ENCODE measurements at regions not wholly inside any gene's neighbourhood (a gene's known extent, or its start where the extent isn't known, plus 50 kb on each side); places are given as distances from the start of the nearest gene placed in this dataset.

DNA sequence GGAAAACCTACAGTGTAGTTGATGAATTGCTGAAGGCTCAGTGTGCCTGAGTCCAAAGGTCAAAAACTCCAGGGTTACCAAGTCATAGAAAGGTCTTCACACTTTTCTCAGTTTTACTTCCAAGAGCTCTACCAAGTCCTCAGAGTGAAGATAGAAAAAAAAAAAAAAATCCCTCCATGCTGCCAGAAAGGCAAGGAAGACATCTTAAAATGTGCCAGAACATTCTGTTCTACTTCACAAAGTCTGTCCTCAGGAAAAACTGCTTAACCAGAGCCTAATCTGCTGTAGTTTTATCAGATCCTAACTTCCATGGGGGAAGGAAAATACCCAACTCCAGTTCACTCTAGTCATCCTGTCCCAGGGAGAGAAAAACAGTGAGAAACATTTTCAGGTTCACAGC is 175.6 kb upstream of the CDH11 start:
- TF ChIP-seq, protein P1, sequence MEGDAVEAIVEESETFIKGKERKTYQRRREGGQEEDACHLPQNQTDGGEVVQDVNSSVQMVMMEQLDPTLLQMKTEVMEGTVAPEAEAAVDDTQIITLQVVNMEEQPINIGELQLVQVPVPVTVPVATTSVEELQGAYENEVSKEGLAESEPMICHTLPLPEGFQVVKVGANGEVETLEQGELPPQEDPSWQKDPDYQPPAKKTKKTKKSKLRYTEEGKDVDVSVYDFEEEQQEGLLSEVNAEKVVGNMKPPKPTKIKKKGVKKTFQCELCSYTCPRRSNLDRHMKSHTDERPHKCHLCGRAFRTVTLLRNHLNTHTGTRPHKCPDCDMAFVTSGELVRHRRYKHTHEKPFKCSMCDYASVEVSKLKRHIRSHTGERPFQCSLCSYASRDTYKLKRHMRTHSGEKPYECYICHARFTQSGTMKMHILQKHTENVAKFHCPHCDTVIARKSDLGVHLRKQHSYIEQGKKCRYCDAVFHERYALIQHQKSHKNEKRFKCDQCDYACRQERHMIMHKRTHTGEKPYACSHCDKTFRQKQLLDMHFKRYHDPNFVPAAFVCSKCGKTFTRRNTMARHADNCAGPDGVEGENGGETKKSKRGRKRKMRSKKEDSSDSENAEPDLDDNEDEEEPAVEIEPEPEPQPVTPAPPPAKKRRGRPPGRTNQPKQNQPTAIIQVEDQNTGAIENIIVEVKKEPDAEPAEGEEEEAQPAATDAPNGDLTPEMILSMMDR (IDR thresholded peaks at IDR 0.05; ENCODE audit: insufficient read depth, low read depth, low read length, missing control alignments), result no peak
- H3K4me3 ChIP-seq (ENCODE audit: low read depth, low read length), result no peak overlapping the region
- DNase-seq (ENCODE audit: low read depth), result no peak

DNA sequence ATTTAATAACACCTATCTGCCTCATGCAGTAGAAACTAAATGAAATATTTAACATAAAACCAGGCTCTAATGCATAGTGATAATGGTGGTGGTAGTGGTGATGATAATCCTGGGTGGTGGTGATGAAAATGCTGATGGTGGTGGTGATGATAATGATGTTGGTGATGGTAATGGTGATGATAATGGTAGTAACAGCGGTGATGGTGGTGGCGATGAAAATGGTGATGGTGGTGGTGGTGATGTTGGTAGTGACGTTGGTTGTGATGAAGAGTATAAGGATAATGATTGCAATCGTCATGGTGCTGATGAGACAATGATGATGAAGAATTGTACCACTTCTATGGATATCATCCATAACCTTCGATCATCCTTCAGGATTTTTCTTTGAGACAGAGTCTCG is 173.7 kb upstream of the CDH11 start:
- H3K4me3 ChIP-seq (ENCODE audit: low read depth, low read length), result no peak overlapping the region
- no peak for DNase-seq (ENCODE audit: low read depth)
- TF ChIP-seq, protein P1 (IDR thresholded peaks at IDR 0.05; ENCODE audit: insufficient read depth, low read depth, low read length, missing control alignments), result no peak

DNA sequence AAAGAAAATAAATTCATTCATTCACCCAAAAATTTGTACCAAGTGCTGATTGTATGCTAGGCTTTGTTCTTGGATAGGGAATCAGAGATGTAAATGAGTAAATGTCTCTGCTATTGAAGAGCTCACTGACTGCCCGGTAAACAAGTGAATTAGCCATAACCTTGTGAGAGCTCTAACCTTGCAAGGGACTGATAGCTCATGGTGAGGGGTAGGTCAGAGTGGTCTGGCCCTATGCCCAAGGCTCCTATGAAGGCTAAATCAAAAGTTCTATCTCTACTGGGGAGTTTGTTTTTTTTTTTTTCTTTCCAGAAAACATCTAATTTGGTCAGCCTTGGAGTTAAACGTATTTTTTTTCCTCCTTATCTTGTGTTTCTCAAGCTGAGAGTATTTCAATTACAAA is 172.8 kb upstream of the CDH11 start:
- no peak for DNase-seq (ENCODE audit: low read depth)
- TF ChIP-seq, protein P1 (IDR thresholded peaks at IDR 0.05; ENCODE audit: insufficient read depth, low read depth, low read length, missing control alignments), result no peak
- no peak overlapping the region for H3K4me3 ChIP-seq (ENCODE audit: low read depth, low read length)

DNA sequence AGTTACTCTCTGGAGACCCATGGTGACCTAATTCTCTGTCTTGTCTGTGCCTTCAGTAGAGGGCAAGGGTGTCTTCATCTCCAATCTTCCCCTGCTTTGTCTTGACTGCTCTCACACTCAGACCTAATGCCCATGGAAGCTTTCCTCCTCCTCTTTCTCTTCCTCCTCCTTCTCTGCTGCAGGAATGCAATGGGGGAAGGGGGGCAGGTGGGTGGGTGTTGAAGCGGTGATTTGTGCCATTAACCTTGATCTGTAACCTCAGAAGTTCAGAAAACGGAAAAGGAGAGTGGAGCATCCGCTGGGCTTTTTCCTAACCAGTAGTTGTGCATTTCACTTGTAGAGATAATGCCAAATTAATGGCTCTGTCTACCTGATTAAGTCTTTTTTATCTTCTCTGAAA is 172.3 kb upstream of the CDH11 start:
- TF ChIP-seq, protein P1 (IDR thresholded peaks at IDR 0.05; ENCODE audit: insufficient read depth, low read depth, low read length, missing control alignments), result no peak
- DNase-seq (ENCODE audit: low read depth), result no peak
- H3K4me3 ChIP-seq (ENCODE audit: low read depth, low read length), result no peak overlapping the region

DNA sequence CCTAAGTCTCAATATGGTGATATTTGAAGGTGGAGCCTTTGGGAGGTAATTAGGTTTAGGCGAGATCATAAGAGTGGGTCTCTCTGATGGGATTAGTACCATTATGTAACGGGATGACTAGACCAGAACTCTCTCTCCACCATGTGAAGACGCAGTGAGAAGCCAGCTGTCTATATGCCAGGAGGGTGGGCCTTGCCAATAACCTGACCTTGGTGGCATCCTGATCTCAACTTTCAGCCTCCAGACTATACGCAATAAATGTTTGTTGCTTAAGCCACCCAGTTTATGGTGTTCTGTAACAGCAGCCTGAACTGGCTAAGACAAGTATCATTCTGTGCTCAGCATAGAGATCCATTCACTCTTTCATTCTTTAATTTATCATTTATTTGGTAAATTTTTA is 167.2 kb upstream of the CDH11 start:
- TF ChIP-seq, protein P1 (IDR thresholded peaks at IDR 0.05; ENCODE audit: insufficient read depth, low read depth, low read length, missing control alignments), result no peak
- DNase-seq (ENCODE audit: low read depth), result no peak
- no peak overlapping the region for H3K4me3 ChIP-seq (ENCODE audit: low read depth, low read length)

DNA sequence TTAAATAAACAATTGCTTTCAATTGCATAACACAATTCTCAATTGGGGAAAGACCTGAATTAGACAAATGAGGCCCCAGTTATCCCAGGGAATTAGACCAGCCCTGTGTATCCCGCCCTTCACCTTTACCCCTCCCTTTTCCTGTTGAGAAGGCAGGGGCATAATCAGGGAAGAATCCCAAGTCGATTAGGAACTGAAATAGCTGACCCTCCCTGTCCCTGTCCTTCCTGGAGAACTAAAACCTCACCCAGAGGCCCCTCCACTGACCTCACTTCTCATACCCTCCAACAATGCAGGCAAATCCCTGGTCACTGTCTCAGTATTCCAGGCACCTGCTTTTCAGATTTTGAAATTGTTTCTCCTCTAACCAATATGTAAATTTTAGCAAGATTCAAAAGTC is 165.4 kb upstream of the CDH11 start:
- no peak for DNase-seq (ENCODE audit: low read depth)
- TF ChIP-seq, protein P1 (IDR thresholded peaks at IDR 0.05; ENCODE audit: insufficient read depth, low read depth, low read length, missing control alignments), result no peak
- no peak overlapping the region for H3K4me3 ChIP-seq (ENCODE audit: low read depth, low read length)
